Neural cell (in vitro differentiated cells): ENCODE measurements at regions not wholly inside any gene's neighbourhood (a gene's known extent, or its start where the extent isn't known, plus 50 kb on each side); places are given as distances from the start of the nearest gene placed in this dataset.

Source experiments
- H2AFZ ChIP-seq: fragments of 200-600, 300-800 bp; sonication (generic), shearing (Covaris generic); 2 replicates; pipeline ENCODE4 v1.6.0; 2014; ENCODE audit warnings: low read depth, mild to moderate bottlenecking, antibody characterized with exemption, low read length, moderate library complexity
- H3F3A ChIP-seq: fragments of 200-600 bp; shearing (Covaris generic); 2 replicates; pipeline ENCODE4 v1.6.1; 2016; ENCODE audit warnings: mild to moderate bottlenecking, moderate library complexity, mixed read lengths, antibody characterized with exemption, low read length; ENCODE audit not compliant: insufficient read depth, poor library complexity, severe bottlenecking
- H3K27ac ChIP-seq: fragments of 200-600, 300-800 bp; sonication (generic), shearing (Covaris generic); 2 replicates; pipeline ENCODE4 v1.5.1; 2014; ENCODE audit warnings: mild to moderate bottlenecking, low read length, moderate library complexity
- H3K27me3 ChIP-seq: fragments of 300-800, 200-600 bp; sonication (generic), shearing (Covaris generic); 2 replicates; pipeline ENCODE4 v1.6.0; 2014; ENCODE audit warnings: mild to moderate bottlenecking, low read depth, low read length, moderate library complexity; ENCODE audit not compliant: insufficient read depth
- H3K36me3 ChIP-seq: fragments of 300-800, 200-600 bp; sonication (generic), shearing (Covaris generic); 2 replicates; pipeline ENCODE4 v1.5.1; 2014; ENCODE audit warnings: mild to moderate bottlenecking, antibody characterized with exemption, low read length, moderate library complexity; ENCODE audit not compliant: insufficient read depth
- H3K4me2 ChIP-seq: fragments of 300-800, 200-600 bp; sonication (generic), shearing (Covaris generic); 2 replicates; pipeline ENCODE4 v1.6.0; 2014; ENCODE audit warnings: mild to moderate bottlenecking, low read length
- H3K4me3 ChIP-seq: fragments of 300-800, 200-600 bp; sonication (generic), shearing (Covaris generic); 2 replicates; pipeline ENCODE4 v1.5.1; 2014; ENCODE audit warnings: mild to moderate bottlenecking, low read length, moderate library complexity
- H3K79me2 ChIP-seq: fragments of 200-600 bp; shearing (Covaris generic); replicated peaks from 2 replicates; pipeline ENCODE4 v1.6.0; 2014; ENCODE audit warnings: mild to moderate bottlenecking, low read length, moderate library complexity; ENCODE audit not compliant: insufficient read depth
- H3K9ac ChIP-seq: fragments of 300-800, 200-600 bp; sonication (generic), shearing (Covaris generic); 2 replicates; pipeline ENCODE4 v1.6.1; 2016; ENCODE audit warnings: mild to moderate bottlenecking, low read length, mixed read lengths
- H3K9me2 ChIP-seq: fragments of 200-600 bp; shearing (Covaris generic); 2 replicates; pipeline ENCODE4 v1.6.1; 2016; ENCODE audit warnings: mild to moderate bottlenecking, low read length, mixed read lengths; ENCODE audit not compliant: insufficient read depth
- H3K9me3 ChIP-seq: fragments of 200-600, 300-800 bp; sonication (generic), shearing (Covaris generic); 2 replicates; pipeline ENCODE4 v1.6.1; 2016; ENCODE audit warnings: mild to moderate bottlenecking, mixed run types, low read length, moderate library complexity, mixed read lengths
- H4K20me1 ChIP-seq: fragments of 200-600 bp; shearing (Covaris generic); 2 replicates; pipeline ENCODE4 v1.6.1; 2016; ENCODE audit warnings: mild to moderate bottlenecking, mixed run types; ENCODE audit not compliant: insufficient read depth
- CTCF ChIP-seq: fragments of 450-650 bp; IDR thresholded peaks from 2 replicates; pipeline ENCODE4 v1.5.1; 2014; ENCODE audit warnings: antibody characterized with exemption, mild to moderate bottlenecking, moderate library complexity; ENCODE audit not compliant: poor library complexity, severe bottlenecking
- EP300 ChIP-seq: fragments of 450-650 bp; conservative IDR thresholded peaks from 2 replicates; pipeline ENCODE4 v1.6.1; 2014; ENCODE audit warnings: antibody characterized with exemption, mild to moderate bottlenecking, moderate library complexity; ENCODE audit not compliant: poor library complexity, severe bottlenecking
- EZH2 ChIP-seq: fragments of 200-600, 300-800 bp; shearing (Covaris generic), sonication (generic); IDR thresholded peaks from 2 replicates; pipeline ENCODE4 v1.6.1; 2014; ENCODE audit warnings: antibody characterized with exemption, low read length, borderline replicate concordance, mild to moderate bottlenecking; ENCODE audit not compliant: insufficient read depth, poor library complexity, severe bottlenecking
- MXI1 ChIP-seq: fragments of 450-650 bp; conservative IDR thresholded peaks from 2 replicates; pipeline ENCODE4 v1.6.1; 2014; ENCODE audit warnings: antibody characterized with exemption, mild to moderate bottlenecking; ENCODE audit not compliant: poor library complexity, severe bottlenecking
- POLR2AphosphoS5 ChIP-seq: IDR thresholded peaks from 2 replicates; pipeline ENCODE4 v1.6.1; 2012
- RAD21 ChIP-seq: fragments of 450-650 bp; conservative IDR thresholded peaks from 2 replicates; pipeline ENCODE4 v1.6.1; 2014; ENCODE audit warnings: antibody characterized with exemption, mild to moderate bottlenecking, moderate library complexity
- SMC3 ChIP-seq: fragments of 450-650 bp; conservative IDR thresholded peaks from 2 replicates; pipeline ENCODE4 v1.6.1; 2014; ENCODE audit warnings: antibody characterized with exemption, mild to moderate bottlenecking, moderate library complexity; ENCODE audit not compliant: poor library complexity
- TAF1 ChIP-seq: IDR thresholded peaks from 2 replicates; pipeline ENCODE4 v1.6.1; 2012; ENCODE audit warnings: low read depth
- TF ChIP-seq, protein P1 (sequence below): IDR thresholded peaks from 2 replicates; pipeline ENCODE4 v1.6.1; 2012; ENCODE audit warnings: borderline replicate concordance

DNA sequence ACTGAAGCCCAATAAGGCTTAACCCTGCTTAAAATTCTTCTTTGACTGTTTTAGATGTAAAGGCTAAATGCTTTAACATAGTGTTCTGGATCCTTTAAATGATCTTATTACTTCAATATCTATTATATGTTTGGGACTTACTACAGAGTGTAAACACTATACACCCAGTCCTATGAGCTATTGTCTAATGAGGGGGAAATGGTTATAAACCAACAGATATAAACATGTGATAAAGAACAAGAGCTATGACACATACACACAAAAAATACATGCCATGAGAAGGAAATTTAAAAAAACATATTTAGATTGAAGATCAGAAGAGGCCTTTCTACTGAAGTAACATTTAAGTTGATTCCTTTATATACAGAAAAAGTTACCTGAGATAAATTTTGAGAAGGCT, 505.1 kb downstream of the FOXG1 start:
- H3K9me3 ChIP-seq = no peaks in the 10 kb centered on the region
- no peaks in the 10 kb centered on the region for H3K9me2 ChIP-seq
- H2AFZ ChIP-seq = no peak overlapping the region
- H4K20me1 ChIP-seq = no peaks in the 10 kb centered on the region
- no peaks in the 10 kb centered on the region for H3K79me2 ChIP-seq
- H3K27ac ChIP-seq = no peak overlapping the region
- H3K4me3 ChIP-seq = no peak overlapping the region
- no peaks in the 10 kb centered on the region for H3K36me3 ChIP-seq
- H3K9ac ChIP-seq = no peak overlapping the region
- no peaks in the 10 kb centered on the region for H3F3A ChIP-seq
- H3K27me3 ChIP-seq = no peaks in the 10 kb centered on the region
- H3K4me2 ChIP-seq = no peak overlapping the region
- no peak for TF ChIP-seq MXI1
- no peak for TF ChIP-seq EP300
- no peak for TF ChIP-seq CTCF
- TF ChIP-seq SMC3 = no peak
- TF ChIP-seq EZH2 = no peak
- TF ChIP-seq, protein P1, sequence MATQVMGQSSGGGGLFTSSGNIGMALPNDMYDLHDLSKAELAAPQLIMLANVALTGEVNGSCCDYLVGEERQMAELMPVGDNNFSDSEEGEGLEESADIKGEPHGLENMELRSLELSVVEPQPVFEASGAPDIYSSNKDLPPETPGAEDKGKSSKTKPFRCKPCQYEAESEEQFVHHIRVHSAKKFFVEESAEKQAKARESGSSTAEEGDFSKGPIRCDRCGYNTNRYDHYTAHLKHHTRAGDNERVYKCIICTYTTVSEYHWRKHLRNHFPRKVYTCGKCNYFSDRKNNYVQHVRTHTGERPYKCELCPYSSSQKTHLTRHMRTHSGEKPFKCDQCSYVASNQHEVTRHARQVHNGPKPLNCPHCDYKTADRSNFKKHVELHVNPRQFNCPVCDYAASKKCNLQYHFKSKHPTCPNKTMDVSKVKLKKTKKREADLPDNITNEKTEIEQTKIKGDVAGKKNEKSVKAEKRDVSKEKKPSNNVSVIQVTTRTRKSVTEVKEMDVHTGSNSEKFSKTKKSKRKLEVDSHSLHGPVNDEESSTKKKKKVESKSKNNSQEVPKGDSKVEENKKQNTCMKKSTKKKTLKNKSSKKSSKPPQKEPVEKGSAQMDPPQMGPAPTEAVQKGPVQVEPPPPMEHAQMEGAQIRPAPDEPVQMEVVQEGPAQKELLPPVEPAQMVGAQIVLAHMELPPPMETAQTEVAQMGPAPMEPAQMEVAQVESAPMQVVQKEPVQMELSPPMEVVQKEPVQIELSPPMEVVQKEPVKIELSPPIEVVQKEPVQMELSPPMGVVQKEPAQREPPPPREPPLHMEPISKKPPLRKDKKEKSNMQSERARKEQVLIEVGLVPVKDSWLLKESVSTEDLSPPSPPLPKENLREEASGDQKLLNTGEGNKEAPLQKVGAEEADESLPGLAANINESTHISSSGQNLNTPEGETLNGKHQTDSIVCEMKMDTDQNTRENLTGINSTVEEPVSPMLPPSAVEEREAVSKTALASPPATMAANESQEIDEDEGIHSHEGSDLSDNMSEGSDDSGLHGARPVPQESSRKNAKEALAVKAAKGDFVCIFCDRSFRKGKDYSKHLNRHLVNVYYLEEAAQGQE = no peak
- no peak for TF ChIP-seq RAD21
- TF ChIP-seq POLR2AphosphoS5 = no peak
- no peak for TF ChIP-seq TAF1

DNA sequence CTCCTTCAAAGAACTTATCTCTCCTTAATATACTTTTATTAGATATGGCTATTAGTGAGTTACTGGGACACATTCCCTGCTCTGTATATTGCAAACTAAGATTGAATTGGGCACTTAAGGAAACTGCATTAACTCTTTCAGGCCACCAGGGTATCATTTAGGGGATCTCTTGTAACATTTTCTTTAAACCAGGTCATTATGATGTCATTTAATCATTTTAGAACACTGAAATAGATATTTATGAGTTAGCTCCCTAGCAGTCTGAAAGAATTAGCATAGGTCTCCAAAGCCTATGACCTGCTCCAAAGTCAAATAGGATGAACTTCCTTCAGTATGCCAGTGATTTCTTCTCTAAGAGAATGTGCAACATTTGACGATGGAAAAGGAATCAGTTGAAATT, 506.9 kb downstream of the FOXG1 start:
- H3K9me2 ChIP-seq = no peaks in the 10 kb centered on the region
- no peaks in the 10 kb centered on the region for H4K20me1 ChIP-seq
- no peak overlapping the region for H3K9ac ChIP-seq
- TF ChIP-seq EZH2 (no peak), CTCF (no peak), RAD21 (no peak), EP300 (no peak), SMC3 (no peak)
- H3K79me2 ChIP-seq = no peaks in the 10 kb centered on the region
- H3K9me3 ChIP-seq = no peaks in the 10 kb centered on the region
- no peaks in the 10 kb centered on the region for H3K36me3 ChIP-seq
- H3K4me3 ChIP-seq = no peak overlapping the region
- no peaks in the 10 kb centered on the region for H3K27me3 ChIP-seq
- no peak overlapping the region for H3K27ac ChIP-seq
- no peak overlapping the region for H3K4me2 ChIP-seq
- H3F3A ChIP-seq = no peaks in the 10 kb centered on the region
- no peak overlapping the region for H2AFZ ChIP-seq
